ENCODE measurements at regions not wholly inside any gene's neighbourhood (a gene's known extent, or its start where the extent isn't known, plus 50 kb on each side); places are given as distances from the start of the nearest gene placed in this dataset.
"Not testable (repeated sequence)": the region's sequence is repeated elsewhere in the genome, so short reads cannot be mapped to it uniquely, and the experiment has no call there.

GRCh38 chr10:60565492-60565891, 175.8 kb upstream of the ANK3 start:
- no peak for DNase-seq

DNA sequence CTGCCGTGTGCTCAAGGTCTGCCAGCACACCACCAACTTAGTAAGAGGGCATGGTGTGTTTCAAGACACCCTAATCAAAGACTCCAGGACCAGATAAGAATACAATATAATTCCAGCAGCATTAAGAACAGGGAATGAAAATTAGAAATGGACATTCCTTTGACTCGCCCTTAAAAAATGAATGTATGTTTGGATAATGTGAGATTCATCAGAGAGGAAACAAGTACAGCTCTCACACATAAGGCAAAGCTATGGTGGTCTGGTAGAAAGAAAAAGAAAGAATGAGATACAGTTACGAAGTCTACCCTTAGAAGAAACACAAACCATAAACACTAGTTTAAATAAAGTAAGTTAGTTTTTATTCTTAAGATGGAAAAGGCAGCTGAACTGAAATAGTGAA, 174.8 kb upstream of the ANK3 start:
- no peak for DNase-seq

- DNase-seq: no peak
Measured at GRCh38 chr10:60560451-60560850, 170.8 kb upstream of the ANK3 start.

- no peak for DNase-seq
Measured at GRCh38 chr10:60555700-60556099, 166.0 kb upstream of the ANK3 start.

DNA sequence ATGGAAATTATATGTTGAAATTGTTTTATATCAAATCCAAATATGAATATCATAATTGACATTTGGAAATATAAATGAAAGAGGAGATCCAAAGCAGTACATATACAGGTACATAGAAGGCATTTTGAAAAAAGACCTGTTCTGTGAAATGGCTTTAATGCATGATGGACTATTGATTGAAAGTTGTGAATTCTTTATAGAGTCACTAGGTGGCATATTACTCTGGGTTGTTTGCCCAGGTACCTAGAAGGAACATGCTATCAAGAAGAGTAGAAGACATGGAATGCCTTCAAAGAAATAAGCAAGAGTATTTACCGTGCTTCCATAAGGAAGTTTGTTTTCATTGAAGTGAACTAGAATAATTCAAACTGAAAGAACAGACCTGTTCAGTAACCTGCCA, 160.0 kb upstream of the ANK3 start:
- DNase-seq: no peak

- DNase-seq: no peak
Measured at GRCh38 chr10:60542657-60543056, 153.0 kb upstream of the ANK3 start.

GRCh38 chr10:60541451-60541850, 151.8 kb upstream of the ANK3 start:
- no peak for DNase-seq

GRCh38 chr10:60537697-60538096, 148.0 kb upstream of the ANK3 start:
- DNase-seq: no peak

DNA sequence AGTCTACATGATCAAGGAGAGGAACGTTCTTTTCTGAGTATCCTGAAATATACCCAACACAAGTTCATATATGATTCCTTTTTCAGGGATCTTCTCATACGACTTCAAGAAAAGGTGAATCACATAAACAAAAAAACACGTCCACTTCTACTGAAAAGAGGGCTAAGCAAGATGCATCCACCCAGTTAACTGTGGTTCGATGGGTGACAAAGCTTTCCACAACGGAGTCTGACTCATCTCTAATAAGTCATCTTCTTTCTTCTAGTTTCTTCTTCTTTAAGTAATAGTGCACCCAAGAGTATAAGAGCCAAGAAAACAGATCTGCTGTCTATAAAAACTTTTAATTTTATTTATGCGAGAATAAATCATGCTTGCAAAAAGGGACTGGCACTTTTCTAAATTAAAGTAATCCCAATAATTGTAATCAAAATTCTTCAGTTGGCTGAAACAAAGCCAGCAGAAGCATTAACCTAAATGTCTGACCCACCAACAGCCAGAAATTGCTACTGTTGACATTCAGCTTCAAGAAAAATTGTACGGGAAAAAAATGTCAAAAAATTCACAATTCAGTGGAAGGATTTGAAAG, 146.9 kb upstream of the ANK3 start:
- no peak for DNase-seq

- no peak for DNase-seq
Measured at GRCh38 chr10:60535427-60535826, 145.8 kb upstream of the ANK3 start.

GRCh38 chr10:60534761-60535389, 145.2 kb upstream of the ANK3 start:
- DNase-seq: no peak

- DNase-seq: no peak
Measured at GRCh38 chr10:60532696-60533468, 143.2 kb upstream of the ANK3 start.

- DNase-seq: no peak
Measured at GRCh38 chr10:60531006-60531405, 141.3 kb upstream of the ANK3 start.

DNA sequence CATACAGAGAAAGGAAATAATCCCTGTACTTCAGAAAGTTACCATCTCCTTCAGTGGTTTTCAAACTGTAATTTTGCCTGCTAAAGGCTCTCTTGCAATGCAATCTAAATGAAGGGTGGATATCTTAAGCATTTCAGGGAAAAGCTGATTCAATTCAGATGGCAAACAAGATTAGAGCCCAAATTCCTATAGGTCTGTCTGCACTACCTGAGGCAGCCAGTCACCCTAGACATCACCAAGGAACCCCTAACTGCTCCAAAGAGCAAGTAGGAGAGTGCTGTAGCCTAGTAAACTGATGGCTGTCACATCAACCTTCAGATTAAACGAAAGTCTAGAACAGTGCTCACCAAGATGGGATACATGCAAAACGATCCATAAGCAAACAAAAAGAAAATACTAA, 138.0 kb upstream of the ANK3 start:
- DNase-seq: no peak

GRCh38 chr10:60525716-60526585, 136.3 kb upstream of the ANK3 start:
- no peak for DNase-seq

GRCh38 chr10:60524541-60524940, 134.9 kb upstream of the ANK3 start:
- no peak for DNase-seq

GRCh38 chr10:60523371-60523770, 133.7 kb upstream of the ANK3 start:
- DNase-seq: not testable (repeated sequence)

- DNase-seq: no peak
Measured at GRCh38 chr10:60522617-60523016, 132.9 kb upstream of the ANK3 start.

DNA sequence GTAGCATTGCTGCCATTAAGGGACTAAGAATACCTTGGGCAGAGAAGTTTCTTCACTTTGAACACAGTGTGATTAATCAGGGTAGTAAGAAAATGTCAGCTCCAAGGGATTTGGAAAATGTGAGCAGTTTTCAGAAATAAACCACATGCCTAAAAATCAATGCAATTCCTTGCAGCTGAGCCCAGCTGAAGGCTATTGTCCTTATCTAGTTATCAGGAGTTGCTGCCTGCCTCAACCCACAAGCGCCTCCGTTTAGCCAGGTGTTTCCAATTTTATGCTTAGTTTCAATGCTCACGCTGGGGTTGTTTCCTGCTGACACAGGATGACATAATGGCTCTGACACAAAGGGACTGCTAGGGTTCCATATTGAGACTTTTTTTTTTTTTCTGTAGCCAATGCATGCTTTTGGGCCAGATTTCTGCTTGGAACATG, 132.3 kb upstream of the ANK3 start:
- DNase-seq: no peak

DNA sequence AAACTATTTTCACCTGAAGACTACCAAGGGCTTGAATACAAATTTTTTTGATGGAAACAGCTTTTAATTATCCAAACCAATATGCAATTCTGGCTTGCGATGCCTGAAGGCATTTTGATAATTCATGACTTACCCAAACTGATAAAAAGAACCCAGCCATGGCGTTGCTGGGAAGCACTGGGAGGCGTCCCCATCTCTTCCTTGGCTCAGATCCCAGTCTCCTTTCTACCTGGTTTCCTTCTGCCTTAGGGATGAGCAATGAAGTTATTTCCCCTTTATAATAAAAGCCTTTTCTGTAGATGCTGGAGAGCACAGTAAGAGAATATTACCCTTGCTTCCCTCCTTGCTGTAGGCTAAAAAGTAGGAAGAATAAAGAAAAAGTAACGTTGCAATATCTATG, 129.1 kb upstream of the ANK3 start:
- DNase-seq: no peak

GRCh38 chr10:60517805-60518204, 128.1 kb upstream of the ANK3 start:
- DNase-seq: no peak

GRCh38 chr10:60513281-60513680, 123.6 kb upstream of the ANK3 start:
- no peak for DNase-seq

DNA sequence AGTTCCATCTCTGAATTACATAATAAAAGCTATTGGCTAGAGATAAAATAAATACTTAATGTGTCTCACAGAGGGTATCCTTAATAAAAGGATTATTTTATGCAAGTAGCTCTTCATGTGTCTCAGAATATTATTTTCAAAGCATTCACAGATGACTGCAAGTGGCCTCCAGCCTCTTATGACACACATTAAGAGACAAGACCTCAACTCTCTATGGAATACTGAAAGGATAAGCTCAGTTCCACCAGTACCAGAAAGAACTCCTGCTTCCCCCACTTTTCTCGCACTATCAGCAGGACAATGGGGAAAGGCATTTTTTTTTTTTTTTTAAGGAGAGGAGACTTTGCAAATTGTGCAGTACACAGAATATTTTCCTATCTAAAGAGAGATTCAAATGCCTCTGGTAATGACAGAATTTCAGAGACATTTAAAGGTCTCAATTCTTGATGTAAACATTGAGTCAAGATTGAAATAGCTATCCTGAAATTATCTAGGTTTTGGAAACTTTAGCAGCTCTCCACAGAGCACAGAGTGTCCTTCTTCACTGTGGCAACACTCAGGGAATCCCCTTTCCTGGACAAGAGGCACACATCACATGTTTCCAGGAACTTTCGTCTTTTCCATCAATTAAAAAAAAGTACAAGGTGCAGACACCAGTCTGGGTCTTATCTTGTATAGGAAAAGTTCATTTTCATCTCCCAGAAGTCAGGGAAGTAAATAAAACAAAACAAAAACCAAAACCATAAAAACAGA, 122.0 kb upstream of the ANK3 start:
- no peak for DNase-seq

Measured in right forelimb (tissue), 1 donor.